Activated naive CD4-positive, alpha-beta T cell treated with anti-CD3 and anti-CD28 coated beads for 36 hours (primary cell): ENCODE measurements at regions not wholly inside any gene's neighbourhood (a gene's known extent, or its start where the extent isn't known, plus 50 kb on each side); places are given as distances from the start of the nearest gene placed in this dataset.
A peak's percentile ranks its signal among the peaks of the same experiment; 100 is the strongest.
"Not testable (repeated sequence)": the region's sequence is repeated elsewhere in the genome, so short reads cannot be mapped to it uniquely, and the experiment has no call there.

Source experiments
- CTCF ChIA-PET: fragments of 350-600 bp; sonication (Branson Sonifier 250); formaldehyde crosslinking; loops from one replicate; lab custom pipeline; 2021; ENCODE audit warnings: antibody characterized with exemption; lab: Charles Lee
- DNase-seq: peaks from one replicate; pipeline ENCODE4 v3.0.0-alpha.2; 2020
- H3K27ac Mint-ChIP-seq: one replicate; pipeline ENCODE4 v1.8.0; 2021; ENCODE audit warnings: mild to moderate bottlenecking, mixed read lengths
- H3K27me3 Mint-ChIP-seq: one replicate; pipeline ENCODE4 v1.8.0; 2021; ENCODE audit warnings: low read depth, mixed read lengths
- H3K36me3 Mint-ChIP-seq: one replicate; pipeline ENCODE4 v1.8.0; 2021; ENCODE audit warnings: low read depth, mixed read lengths
- H3K4me1 Mint-ChIP-seq: one replicate; pipeline ENCODE4 v1.8.0; 2021; ENCODE audit warnings: low read depth, mixed read lengths
- H3K4me3 Mint-ChIP-seq: one replicate; pipeline ENCODE4 v1.8.0; 2021; ENCODE audit warnings: mild to moderate bottlenecking, moderate library complexity, mixed read lengths
- H3K9me3 Mint-ChIP-seq: one replicate; pipeline ENCODE4 v1.8.0; 2021; ENCODE audit warnings: mixed read lengths
- intact Hi-C: fragments of 100-400 bp; cut with micrococcal nuclease; formaldehyde crosslinking; loops from one replicate; pipeline ENCODE4 v1.15.1; 2023

GRCh38 chr3:75579091-75579490 is 85.0 kb upstream of the FRG2C start:
- H3K36me3 Mint-ChIP-seq, CTCF ChIA-PET, H3K4me1 Mint-ChIP-seq, intact Hi-C loops, H3K27ac Mint-ChIP-seq, H3K9me3 Mint-ChIP-seq, DNase-seq: not testable (repeated sequence)
- H3K27me3 Mint-ChIP-seq, result peaks cover 40% of the 10 kb centered on the region
- peak overlapping the region; percentile 45 for H3K4me3 Mint-ChIP-seq

- H3K9me3 Mint-ChIP-seq, CTCF ChIA-PET, intact Hi-C loops, H3K4me1 Mint-ChIP-seq, DNase-seq, H3K36me3 Mint-ChIP-seq, H3K27ac Mint-ChIP-seq: not testable (repeated sequence)
- peak overlapping the region; percentile 45 for H3K4me3 Mint-ChIP-seq
- H3K27me3 Mint-ChIP-seq, result peaks cover 38% of the 10 kb centered on the region
Measured at GRCh38 chr3:75579536-75579935, 84.6 kb upstream of the FRG2C start.

GRCh38 chr3:75579981-75580782 is 83.9 kb upstream of the FRG2C start:
- peak; percentile 34 for DNase-seq
- Mint-ChIP-seq H3K4me3 (peak overlapping the region; percentile 4), H3K27me3 (peaks cover 36% of the 10 kb centered on the region)
- H3K36me3 Mint-ChIP-seq, CTCF ChIA-PET, H3K27ac Mint-ChIP-seq, H3K4me1 Mint-ChIP-seq, H3K9me3 Mint-ChIP-seq: not testable (repeated sequence)
- intact Hi-C loops, result loop anchor here (10.0 kb wide), 1 partner anchor 385 kb away; no protein-coding TSS in a partner anchor

- intact Hi-C loops, result loop anchor here (10.0 kb wide), 1 partner anchor 388 kb away; no protein-coding TSS in a partner anchor
- H3K27me3 Mint-ChIP-seq, result peaks cover 34% of the 10 kb centered on the region
- DNase-seq, CTCF ChIA-PET, H3K4me1 Mint-ChIP-seq, H3K36me3 Mint-ChIP-seq, H3K27ac Mint-ChIP-seq, H3K9me3 Mint-ChIP-seq, H3K4me3 Mint-ChIP-seq: not testable (repeated sequence)
Measured at GRCh38 chr3:75582536-75582935, 81.6 kb upstream of the FRG2C start.

- H3K4me1 Mint-ChIP-seq, H3K9me3 Mint-ChIP-seq, H3K4me3 Mint-ChIP-seq, H3K27ac Mint-ChIP-seq, CTCF ChIA-PET, DNase-seq, H3K36me3 Mint-ChIP-seq: not testable (repeated sequence)
- H3K27me3 Mint-ChIP-seq, result peaks cover 30% of the 10 kb centered on the region
- intact Hi-C loops, result loop anchor here (10.0 kb wide), 1 partner anchor 388 kb away; no protein-coding TSS in a partner anchor
Measured at GRCh38 chr3:75583116-75583515, 81.0 kb upstream of the FRG2C start.

- H3K27ac Mint-ChIP-seq, H3K9me3 Mint-ChIP-seq, DNase-seq, H3K4me1 Mint-ChIP-seq, CTCF ChIA-PET, H3K4me3 Mint-ChIP-seq, H3K27me3 Mint-ChIP-seq, H3K36me3 Mint-ChIP-seq: not testable (repeated sequence)
- intact Hi-C loops, result loop anchor here (10.0 kb wide), 1 partner anchor 393 kb away; no protein-coding TSS in a partner anchor
Measured at GRCh38 chr3:75587695-75588094, 76.4 kb upstream of the FRG2C start.

- DNase-seq, H3K4me3 Mint-ChIP-seq, H3K4me1 Mint-ChIP-seq, H3K27ac Mint-ChIP-seq, intact Hi-C loops, H3K36me3 Mint-ChIP-seq, H3K27me3 Mint-ChIP-seq, CTCF ChIA-PET, H3K9me3 Mint-ChIP-seq: not testable (repeated sequence)
Measured at GRCh38 chr3:75590382-75590781, 73.7 kb upstream of the FRG2C start.

- H3K4me3 Mint-ChIP-seq, H3K27me3 Mint-ChIP-seq, H3K9me3 Mint-ChIP-seq, CTCF ChIA-PET, H3K27ac Mint-ChIP-seq, H3K4me1 Mint-ChIP-seq, H3K36me3 Mint-ChIP-seq: not testable (repeated sequence)
- DNase-seq, result peak; percentile 63
- intact Hi-C loops, result loop anchor here (1.0 to 2.0 kb wide), 2 partner anchors 39 to 504 kb away; no protein-coding TSS in a partner anchor
Measured at GRCh38 chr3:75604286-75604934, 59.7 kb upstream of the FRG2C start.

GRCh38 chr3:75607996-75608395 is 56.1 kb upstream of the FRG2C start:
- H3K4me3 Mint-ChIP-seq, CTCF ChIA-PET, H3K27ac Mint-ChIP-seq, H3K4me1 Mint-ChIP-seq, H3K27me3 Mint-ChIP-seq, DNase-seq, intact Hi-C loops, H3K36me3 Mint-ChIP-seq, H3K9me3 Mint-ChIP-seq: not testable (repeated sequence)

- DNase-seq, H3K9me3 Mint-ChIP-seq, H3K4me1 Mint-ChIP-seq, H3K27me3 Mint-ChIP-seq, H3K36me3 Mint-ChIP-seq, H3K27ac Mint-ChIP-seq, CTCF ChIA-PET, intact Hi-C loops, H3K4me3 Mint-ChIP-seq: not testable (repeated sequence)
Measured at GRCh38 chr3:75609598-75609997, 54.5 kb upstream of the FRG2C start.

- CTCF ChIA-PET, result no interaction called here
- Mint-ChIP-seq H3K36me3 (no peaks in the 10 kb centered on the region), H3K9me3 (peaks cover 3% of the 10 kb centered on the region), H3K27me3 (peaks cover 2% of the 10 kb centered on the region), H3K27ac (no peak overlapping the region), H3K4me1 (no peaks in the 10 kb centered on the region), H3K4me3 (no peak overlapping the region)
- DNase-seq, result no peak
- intact Hi-C loops, result no loop called here
Measured at GRCh38 chr3:75610773-75611172, 53.4 kb upstream of the FRG2C start.

GRCh38 chr3:75611724-75612460 is 52.2 kb upstream of the FRG2C start:
- H3K27me3 Mint-ChIP-seq, CTCF ChIA-PET, intact Hi-C loops, DNase-seq, H3K9me3 Mint-ChIP-seq, H3K27ac Mint-ChIP-seq, H3K4me1 Mint-ChIP-seq, H3K36me3 Mint-ChIP-seq, H3K4me3 Mint-ChIP-seq: not testable (repeated sequence)
